ENCODE measurements at regions not wholly inside any gene's neighbourhood (a gene's known extent, or its start where the extent isn't known, plus 50 kb on each side); places are given as distances from the start of the nearest gene placed in this dataset.

- ChIA-PET CTCF (interaction anchor here (1.2 to 1.4 kb wide), 2 partner anchors 18 to 20 kb away, joined by 3 to 5 read pairs; no protein-coding TSS in a partner anchor), POLR2A (no interaction called here)
- no peak for TF ChIP-seq CTCF (IDR thresholded peaks at IDR 0.05; ENCODE audit: control extremely low read depth, extremely low read depth, low read depth, missing control alignments)
- no peak for DNase-seq (ENCODE audit: extremely low spot score)
Observed at GRCh38 chr9:109861499-109861898, 81.5 kb downstream of the PALM2AKAP2 start.

DNA sequence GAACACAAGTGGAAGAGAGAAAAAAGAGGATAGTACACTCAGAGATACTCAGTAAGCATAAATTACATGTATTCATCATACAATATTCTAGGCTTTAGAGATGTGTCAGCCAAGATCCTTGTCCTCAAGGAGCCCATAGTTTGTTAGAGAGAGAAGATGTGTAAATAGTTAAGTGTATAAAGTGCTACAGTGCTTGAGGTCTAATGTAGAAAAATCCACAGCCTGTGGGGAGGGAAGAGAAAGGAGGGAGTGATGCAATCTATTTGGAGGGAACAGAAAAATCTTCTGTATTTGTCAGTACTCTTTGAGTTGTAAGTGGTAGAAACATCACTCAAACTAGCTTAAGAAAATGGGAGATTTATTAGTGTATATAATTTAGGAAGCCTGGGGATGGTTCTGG lies 81.9 kb downstream of the PALM2AKAP2 start:
- no peak for DNase-seq (ENCODE audit: extremely low spot score)
- TF ChIP-seq CTCF (IDR thresholded peaks at IDR 0.05; ENCODE audit: control extremely low read depth, extremely low read depth, low read depth, missing control alignments), result no peak
- ChIA-PET CTCF (interaction anchor here (1.4 kb wide), 1 partner anchor 18 kb away, joined by 3 read pairs; no protein-coding TSS in a partner anchor), POLR2A (no interaction called here)

GRCh38 chr9:109862452-109862851 lies 82.5 kb downstream of the PALM2AKAP2 start:
- TF ChIP-seq CTCF (IDR thresholded peaks at IDR 0.05; ENCODE audit: control extremely low read depth, extremely low read depth, low read depth, missing control alignments), result no peak
- no peak for DNase-seq (ENCODE audit: extremely low spot score)
- ChIA-PET POLR2A (no interaction called here), CTCF (interaction anchor here (1.4 kb wide), 1 partner anchor 19 kb away, joined by 3 read pairs; no protein-coding TSS in a partner anchor)

- no peak for DNase-seq (ENCODE audit: extremely low spot score)
- TF ChIP-seq CTCF (IDR thresholded peaks at IDR 0.05; ENCODE audit: control extremely low read depth, extremely low read depth, low read depth, missing control alignments), result no peak
- ChIA-PET POLR2A (no interaction called here), CTCF (no interaction called here)
Observed at GRCh38 chr9:109863961-109864360, 84.0 kb downstream of the PALM2AKAP2 start.

GRCh38 chr9:109865521-109865920 lies 85.5 kb downstream of the PALM2AKAP2 start:
- ChIA-PET POLR2A (no interaction called here), CTCF (no interaction called here)
- DNase-seq (ENCODE audit: extremely low spot score), result no peak
- no peak for TF ChIP-seq CTCF (IDR thresholded peaks at IDR 0.05; ENCODE audit: control extremely low read depth, extremely low read depth, low read depth, missing control alignments)

DNA sequence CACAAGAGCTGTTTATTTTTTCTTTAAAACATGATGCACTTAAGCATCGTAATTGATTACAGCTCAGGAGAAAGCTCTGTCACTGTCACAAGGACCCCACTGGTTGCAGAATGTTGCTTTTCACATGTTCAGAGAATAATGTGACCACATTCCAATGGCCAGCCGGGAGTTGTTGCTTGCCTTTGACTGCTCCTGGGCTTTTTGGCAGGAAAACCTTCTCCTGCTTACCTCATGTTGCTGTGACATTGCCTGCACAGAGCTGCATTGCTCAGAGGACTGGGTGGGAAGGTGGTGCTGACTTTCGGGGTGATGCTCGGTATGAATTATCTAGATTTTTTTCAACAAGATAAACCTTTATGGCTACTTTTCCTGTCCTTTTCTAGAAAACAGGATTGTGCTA lies 88.2 kb downstream of the PALM2AKAP2 start:
- ChIA-PET CTCF (interaction anchor here (0.8 to 1.5 kb wide), 2 partner anchors 9 to 12 kb away, joined by 4 read pairs; no protein-coding TSS in a partner anchor), POLR2A (no interaction called here)

More for the DNA sequence above, 88.2 kb downstream of the PALM2AKAP2 start:
- DNase-seq (ENCODE audit: extremely low spot score), result no peak
- no peak for TF ChIP-seq CTCF (IDR thresholded peaks at IDR 0.05; ENCODE audit: control extremely low read depth, extremely low read depth, low read depth, missing control alignments)
